MM.1S (cell line): ENCODE measurements at regions not wholly inside any gene's neighbourhood (a gene's known extent, or its start where the extent isn't known, plus 50 kb on each side); places are given as distances from the start of the nearest gene placed in this dataset.

Experiments
- CTCF ChIP-seq: fragments of 300-600 bp; sonication (generic); IDR thresholded peaks from 2 replicates; pipeline ENCODE4 v1.5.1; 2016; ENCODE audit warnings: antibody characterized with exemption, low read length, mixed read lengths
- EZH2 ChIP-seq: fragments of 300-600 bp; sonication (generic); optimal IDR thresholded peaks from 2 replicates; pipeline ENCODE3; 2017; ENCODE audit warnings: low read depth, mild to moderate bottlenecking, antibody characterized with exemption, low read length, mixed read lengths
- EZH2phosphoT487 ChIP-seq: fragments of 300-600 bp; sonication (generic); IDR thresholded peaks from 2 replicates; pipeline ENCODE4 v1.6.1; 2018; ENCODE audit warnings: antibody characterized with exemption, low read length

GRCh38 chr4:83709627-83710026 is 173.7 kb downstream of the GPAT3 start:
- no peak for TF ChIP-seq EZH2
- no peak for TF ChIP-seq CTCF
- no peak for TF ChIP-seq EZH2phosphoT487
